Heart left ventricle (tissue), 16 donors: ENCODE measurements at regions not wholly inside any gene's neighbourhood (a gene's known extent, or its start where the extent isn't known, plus 50 kb on each side); places are given as distances from the start of the nearest gene placed in this dataset.

Source experiments
- ATAC-seq, 4 donors: fragments of 200-7000 bp; cut with Tn5 transposase; one replicate each; pipeline ENCODE4 v1.9.1; 2020 to 2022; ENCODE audit warnings: moderate library complexity in 4 of 4, mild to moderate bottlenecking in 3 of 4, moderate number of reproducible peaks in 1 of 4
- DNase-seq, 5 donors: peaks; one replicate each; pipeline ENCODE4 v3.0.0-alpha.2; 2020
- H3K27ac ChIP-seq, 12 donors: fragments of 200-600 bp; sonication (generic) in 4 of 12; one replicate each; pipeline versions ENCODE4 v1.5.0 to v1.8.0; 2016 to 2022; ENCODE audit warnings: mild to moderate bottlenecking in 2 of 12
- H3K27me3 ChIP-seq, 9 donors: fragments of 200-600 bp; sonication (generic) in 2 of 9; one replicate each; pipeline versions ENCODE4 v1.5.1 to v1.8.0; 2016 to 2022; ENCODE audit warnings: mild to moderate bottlenecking in 3 of 9
- H3K36me3 ChIP-seq, 9 donors: fragments of 200-600 bp; sonication (generic) in 2 of 9; one replicate each; pipeline versions ENCODE4 v1.5.0 to v1.8.0; 2018 to 2022; ENCODE audit warnings: mild to moderate bottlenecking in 2 of 9
- H3K4me1 ChIP-seq, 12 donors: fragments of 200-600 bp; sonication (generic) in 4 of 12; one replicate each; pipeline versions ENCODE4 v1.5.0 to v1.8.0; 2016 to 2022; ENCODE audit warnings: mild to moderate bottlenecking in 3 of 12
- H3K4me3 ChIP-seq, 12 donors: fragments of 200-600 bp; sonication (generic) in 4 of 12; one replicate each; pipeline versions ENCODE4 v1.5.0 to v1.8.0; 2017 to 2022; ENCODE audit warnings: mild to moderate bottlenecking in 9 of 12, moderate library complexity in 4 of 12
- H3K9me3 ChIP-seq, 12 donors: fragments of 200-600 bp; sonication (generic) in 4 of 12; one replicate each; pipeline versions ENCODE4 v1.5.0 to v1.8.0; 2016 to 2022; ENCODE audit warnings: mild to moderate bottlenecking in 1 of 12
- POLR2A ChIP-seq, 2 donors: fragments of 450-650 bp; IDR thresholded peaks; one replicate each; pipeline ENCODE4 v1.6.1; 2017; ENCODE audit warnings: antibody characterized with exemption in 2 of 2, mild to moderate bottlenecking in 2 of 2, moderate library complexity in 2 of 2
- WGBS, 4 donors: extraction: QIAGEN DNeasy Blood & Tissue Kit in 2 of 4; methylation state at CpG; one replicate each; pipeline versions ENCODE4 v1.1.5 to v1.1.7; 2013 to 2018; 5-methylcytosine and 5-hydroxymethylcytosine counted together
- intact Hi-C, 10 donors: fragments of 100-400 bp; cut with DNase I; formaldehyde crosslinking; loops; one replicate each; pipeline versions ENCODE4 v1.11.1 to v1.14.2; 2022
- TF ChIP-seq, protein P1 (sequence below), 12 donors: fragments of 200-600 bp; sonication (generic) in 4 of 12; IDR thresholded peaks; one replicate each; pipeline versions ENCODE4 v1.5.0 to v1.8.0; 2018 to 2022; ENCODE audit warnings: antibody characterized with exemption in 12 of 12, mild to moderate bottlenecking in 5 of 12
- donor health status: ischemic (EF 13 %, LVEDD 7.1; RV severe dilation, severe dysfunction).
- donor health status: healthy with polysubstance abuse.
- donor health status: DM: no; HTN: yes; CAD: no.
- donor health status: DM: no; HTN: no; CAD: no.
- donor health status: ischemic (EF 25% LVEDD 6.9; RV normal size, moderate dysfunction).
- donor health status: ischemic (EF 25% LVEDD 5.7; RV mildly dilated, moderate dysfunction).
- donor health status: healthy.
- donor health status: DM: yes; HTN: yes; CAD: no.
- donor health status: ischemic (EF 35%, LVEDD 5.7; RV mildly dilated, moderate dysfunction).
- donor health status: nonischemic (EF 11% LVEDD 7.7; RV severe dilation, severe dysfunction).
- donor health status: DM: yes; HTN: yes; CAD: no.
- donor health status: PGD.
- donor health status: ischemic (EF 29% LVEDD 5.4; RV normal size, mild dysfunction).
- donor health status: nonischemic (EF 23%, LVEDD 6.1; RV moderate dilation, normal function).

DNA sequence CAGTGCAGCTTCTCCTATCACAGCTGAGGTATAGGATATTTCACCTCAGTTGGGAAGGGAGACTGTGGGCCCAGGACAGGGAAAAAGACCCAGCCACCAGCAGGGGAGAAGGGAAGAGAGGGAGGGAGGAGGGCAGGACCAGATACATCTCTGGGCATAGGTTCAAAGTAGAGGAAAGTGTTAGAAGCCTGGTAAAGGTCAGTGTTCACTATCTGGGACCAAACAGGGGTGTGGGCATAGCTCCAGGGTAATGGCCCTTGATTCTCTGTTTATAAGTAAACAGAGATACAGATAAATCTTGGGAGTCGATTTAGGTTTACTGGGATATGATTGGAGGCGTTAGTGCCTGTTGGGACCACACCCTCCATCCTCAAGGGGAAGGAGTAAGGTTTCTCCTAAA, 266.2 kb downstream of the LRFN2 start:
- WGBS, 4 donors = 60 to 80% (median 71%) methylated on average over 2 of the region's 2 CpGs
- no peak overlapping the region for H3K27ac ChIP-seq
- no peaks in the 10 kb centered on the region for H3K36me3 ChIP-seq

GRCh38 chr6:40320441-40320840, 266.7 kb downstream of the LRFN2 start:
- Histone ChIP-seq H3K4me3 (no peak overlapping the region), H3K36me3 (no peaks in the 10 kb centered on the region), H3K27ac (no peak overlapping the region), H3K4me1 (no peaks in the 10 kb centered on the region), H3K9me3 (peaks cover 0 to 8% (median 0%) of the 10 kb centered on the region in 12 donors), H3K27me3 (peaks cover 0 to 35% (median 0%) of the 10 kb centered on the region in 9 donors)
- TF ChIP-seq, protein P1, sequence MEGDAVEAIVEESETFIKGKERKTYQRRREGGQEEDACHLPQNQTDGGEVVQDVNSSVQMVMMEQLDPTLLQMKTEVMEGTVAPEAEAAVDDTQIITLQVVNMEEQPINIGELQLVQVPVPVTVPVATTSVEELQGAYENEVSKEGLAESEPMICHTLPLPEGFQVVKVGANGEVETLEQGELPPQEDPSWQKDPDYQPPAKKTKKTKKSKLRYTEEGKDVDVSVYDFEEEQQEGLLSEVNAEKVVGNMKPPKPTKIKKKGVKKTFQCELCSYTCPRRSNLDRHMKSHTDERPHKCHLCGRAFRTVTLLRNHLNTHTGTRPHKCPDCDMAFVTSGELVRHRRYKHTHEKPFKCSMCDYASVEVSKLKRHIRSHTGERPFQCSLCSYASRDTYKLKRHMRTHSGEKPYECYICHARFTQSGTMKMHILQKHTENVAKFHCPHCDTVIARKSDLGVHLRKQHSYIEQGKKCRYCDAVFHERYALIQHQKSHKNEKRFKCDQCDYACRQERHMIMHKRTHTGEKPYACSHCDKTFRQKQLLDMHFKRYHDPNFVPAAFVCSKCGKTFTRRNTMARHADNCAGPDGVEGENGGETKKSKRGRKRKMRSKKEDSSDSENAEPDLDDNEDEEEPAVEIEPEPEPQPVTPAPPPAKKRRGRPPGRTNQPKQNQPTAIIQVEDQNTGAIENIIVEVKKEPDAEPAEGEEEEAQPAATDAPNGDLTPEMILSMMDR (IDR thresholded peaks at IDR 0.05) = no peak
- 77 to 87% (median 80%) methylated on average over 3 of the region's 3 CpGs for WGBS, 4 donors
- intact Hi-C loops = loop anchor here in 5 of 10 donors (10.0 kb wide), 5 partner anchors 264 to 704 kb away; partner anchors contain the start of gene LRFN2 (in 1 of the 5)
- DNase-seq (no peak), ATAC-seq (no peak)

More for the DNA sequence above, 266.2 kb downstream of the LRFN2 start:
- DNase-seq (no peak), ATAC-seq (no peak)
- TF ChIP-seq, protein P1 (IDR thresholded peaks at IDR 0.05) = no peak
- no peak for TF ChIP-seq POLR2A (IDR thresholded peaks at IDR 0.05)
- Histone ChIP-seq H3K4me1 (peaks cover 0 to under 1% (median 0%) of the 10 kb centered on the region in 12 donors), H3K27me3 (peaks cover 0 to 32% (median 0%) of the 10 kb centered on the region in 9 donors), H3K4me3 (no peak overlapping the region), H3K9me3 (peaks cover 0 to 8% (median 0%) of the 10 kb centered on the region in 12 donors)
- intact Hi-C loops = loop anchor here in 5 of 10 donors (10.0 kb wide), 5 partner anchors 264 to 704 kb away; partner anchors contain the start of gene LRFN2 (in 1 of the 5)

- Histone ChIP-seq H3K27me3 (peaks cover 0 to 34% (median 0%) of the 10 kb centered on the region in 9 donors), H3K4me1 (no peaks in the 10 kb centered on the region), H3K9me3 (peaks cover 0 to 8% (median 0%) of the 10 kb centered on the region in 12 donors), H3K4me3 (no peak overlapping the region), H3K27ac (no peak overlapping the region), H3K36me3 (no peaks in the 10 kb centered on the region)
- TF ChIP-seq POLR2A (IDR thresholded peaks at IDR 0.05) = no peak
- intact Hi-C loops = loop anchor here in 1 of 10 donors (10.0 kb wide), 1 partner anchor 944 kb away; no protein-coding TSS in a partner anchor
- no peak for ATAC-seq
- no peak for DNase-seq
Measured at GRCh38 chr6:40319124-40319523, 268.0 kb downstream of the LRFN2 start.

GRCh38 chr6:40315060-40315459, 272.1 kb downstream of the LRFN2 start:
- Histone ChIP-seq H3K36me3 (no peaks in the 10 kb centered on the region), H3K9me3 (peaks cover 0 to 8% (median 0%) of the 10 kb centered on the region in 12 donors), H3K27ac (no peak overlapping the region), H3K4me3 (no peak overlapping the region), H3K27me3 (peaks cover 0 to 22% (median 0%) of the 10 kb centered on the region in 9 donors), H3K4me1 (no peaks in the 10 kb centered on the region)
- ATAC-seq (no peak), DNase-seq (no peak)
- WGBS, 4 donors = 88 to 92% (median 92%) methylated on average over 5 of the region's 5 CpGs
- no peak for TF ChIP-seq POLR2A (IDR thresholded peaks at IDR 0.05)
- TF ChIP-seq, protein P1 (IDR thresholded peaks at IDR 0.05) = no peak
- intact Hi-C loops = loop anchor here in 1 of 10 donors (10.0 kb wide), 1 partner anchor 940 kb away; no protein-coding TSS in a partner anchor

DNA sequence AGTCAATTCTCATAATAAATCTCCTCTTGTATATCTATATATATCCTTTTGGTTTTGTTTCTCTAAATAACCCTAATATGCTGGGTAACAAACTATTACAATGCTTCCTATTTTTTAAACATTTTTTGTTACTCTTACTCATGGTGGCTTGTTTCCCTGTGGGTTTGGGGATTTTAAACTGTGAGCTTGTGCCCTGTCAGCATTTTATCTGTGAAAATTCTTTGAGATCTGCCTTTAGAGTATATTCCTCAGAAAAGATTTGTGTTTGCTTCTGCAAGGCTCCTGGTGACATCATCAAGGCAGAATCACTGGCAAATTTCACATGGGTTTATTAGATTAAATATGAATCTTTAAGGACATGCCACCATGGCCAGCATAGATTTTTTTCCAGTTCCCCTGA, 273.6 kb downstream of the LRFN2 start:
- ATAC-seq = no peak
- Histone ChIP-seq H3K36me3 (no peaks in the 10 kb centered on the region), H3K4me3 (no peak overlapping the region), H3K27me3 (peaks cover 0 to 32% (median 4%) of the 10 kb centered on the region in 9 donors), H3K27ac (no peak overlapping the region), H3K4me1 (peaks cover 0 to under 1% (median 0%) of the 10 kb centered on the region in 12 donors), H3K9me3 (peaks cover 0 to under 1% (median 0%) of the 10 kb centered on the region in 12 donors)
- no peak for DNase-seq
- intact Hi-C loops = loop anchor here in 2 of 10 donors (5.0 to 10.0 kb wide), 2 partner anchors 331 to 939 kb away; no protein-coding TSS in a partner anchor
- TF ChIP-seq, protein P1 (IDR thresholded peaks at IDR 0.05) = no peak
- TF ChIP-seq POLR2A (IDR thresholded peaks at IDR 0.05) = no peak
